ENCODE measurements at regions not wholly inside any gene's neighbourhood (a gene's known extent, or its start where the extent isn't known, plus 50 kb on each side); places are given as distances from the start of the nearest gene placed in this dataset.

GRCh38 chr5:158060212-158060611 lies 201.3 kb upstream of the CLINT1 start:
- no TSS peak for BruUV-seq (replicated peaks)
- H3K4me1 ChIP-seq (ENCODE audit: insufficient read depth, low read length) = peaks cover 34% of the 10 kb centered on the region
- no peak overlapping the region for H3K27ac ChIP-seq (ENCODE audit: low read length)
- 0 out of 2 replicates have a peak overlapping the region, but pooled peaks have one; percentile 2 for H3K4me2 ChIP-seq (ENCODE audit: low read length)
- POLR2A ChIA-PET (ENCODE audit: unreplicated experiment) = interaction anchor here (0.7 kb wide), 1 partner anchor 681 kb away, joined by 3 read pairs; no protein-coding TSS in a partner anchor
- CTCF ChIA-PET = interaction anchor here (1.0 kb wide), 1 partner anchor 15 kb away, joined by 7 read pairs; no protein-coding TSS in a partner anchor
- H3K9me3 ChIP-seq (ENCODE audit: low read length) = no peaks in the 10 kb centered on the region
- H3F3A ChIP-seq (ENCODE audit: low read length, unreplicated experiment) = no peaks in the 10 kb centered on the region
- DNase-seq = peak; percentile 68
- H4K20me1 ChIP-seq (ENCODE audit: low read length) = no peaks in the 10 kb centered on the region
- no peak overlapping the region for H2AFZ ChIP-seq (ENCODE audit: low read length)
- intact Hi-C loops (cut with micrococcal nuclease) = no loop called here
- H3K4me3 ChIP-seq (ENCODE audit: low read length) = no peak overlapping the region
- peak; percentile 69 for ATAC-seq
- no peaks in the 10 kb centered on the region for H3K9me2 ChIP-seq (replicated peaks; ENCODE audit: low read length)
- TF ChIP-seq, protein P1, sequence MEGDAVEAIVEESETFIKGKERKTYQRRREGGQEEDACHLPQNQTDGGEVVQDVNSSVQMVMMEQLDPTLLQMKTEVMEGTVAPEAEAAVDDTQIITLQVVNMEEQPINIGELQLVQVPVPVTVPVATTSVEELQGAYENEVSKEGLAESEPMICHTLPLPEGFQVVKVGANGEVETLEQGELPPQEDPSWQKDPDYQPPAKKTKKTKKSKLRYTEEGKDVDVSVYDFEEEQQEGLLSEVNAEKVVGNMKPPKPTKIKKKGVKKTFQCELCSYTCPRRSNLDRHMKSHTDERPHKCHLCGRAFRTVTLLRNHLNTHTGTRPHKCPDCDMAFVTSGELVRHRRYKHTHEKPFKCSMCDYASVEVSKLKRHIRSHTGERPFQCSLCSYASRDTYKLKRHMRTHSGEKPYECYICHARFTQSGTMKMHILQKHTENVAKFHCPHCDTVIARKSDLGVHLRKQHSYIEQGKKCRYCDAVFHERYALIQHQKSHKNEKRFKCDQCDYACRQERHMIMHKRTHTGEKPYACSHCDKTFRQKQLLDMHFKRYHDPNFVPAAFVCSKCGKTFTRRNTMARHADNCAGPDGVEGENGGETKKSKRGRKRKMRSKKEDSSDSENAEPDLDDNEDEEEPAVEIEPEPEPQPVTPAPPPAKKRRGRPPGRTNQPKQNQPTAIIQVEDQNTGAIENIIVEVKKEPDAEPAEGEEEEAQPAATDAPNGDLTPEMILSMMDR (conservative IDR thresholded peaks at IDR 0.05; ENCODE audit: low read depth, low read length) = no peak
- TF ChIP-seq EZH2phosphoT487 (IDR thresholded peaks at IDR 0.05; ENCODE audit: borderline replicate concordance, low read length) = no peak
- TF ChIP-seq EZH2 (IDR thresholded peaks at IDR 0.05; ENCODE audit: low read length, unreplicated experiment) = no peak
- H3K36me3 ChIP-seq (ENCODE audit: low read depth, low read length) = no peaks in the 10 kb centered on the region
- H3K27me3 ChIP-seq (ENCODE audit: low read length) = peaks cover 54% of the 10 kb centered on the region
- no peaks in the 10 kb centered on the region for H3K79me2 ChIP-seq (ENCODE audit: low read length)
- H3K9ac ChIP-seq (ENCODE audit: low read length) = no peak overlapping the region

DNA sequence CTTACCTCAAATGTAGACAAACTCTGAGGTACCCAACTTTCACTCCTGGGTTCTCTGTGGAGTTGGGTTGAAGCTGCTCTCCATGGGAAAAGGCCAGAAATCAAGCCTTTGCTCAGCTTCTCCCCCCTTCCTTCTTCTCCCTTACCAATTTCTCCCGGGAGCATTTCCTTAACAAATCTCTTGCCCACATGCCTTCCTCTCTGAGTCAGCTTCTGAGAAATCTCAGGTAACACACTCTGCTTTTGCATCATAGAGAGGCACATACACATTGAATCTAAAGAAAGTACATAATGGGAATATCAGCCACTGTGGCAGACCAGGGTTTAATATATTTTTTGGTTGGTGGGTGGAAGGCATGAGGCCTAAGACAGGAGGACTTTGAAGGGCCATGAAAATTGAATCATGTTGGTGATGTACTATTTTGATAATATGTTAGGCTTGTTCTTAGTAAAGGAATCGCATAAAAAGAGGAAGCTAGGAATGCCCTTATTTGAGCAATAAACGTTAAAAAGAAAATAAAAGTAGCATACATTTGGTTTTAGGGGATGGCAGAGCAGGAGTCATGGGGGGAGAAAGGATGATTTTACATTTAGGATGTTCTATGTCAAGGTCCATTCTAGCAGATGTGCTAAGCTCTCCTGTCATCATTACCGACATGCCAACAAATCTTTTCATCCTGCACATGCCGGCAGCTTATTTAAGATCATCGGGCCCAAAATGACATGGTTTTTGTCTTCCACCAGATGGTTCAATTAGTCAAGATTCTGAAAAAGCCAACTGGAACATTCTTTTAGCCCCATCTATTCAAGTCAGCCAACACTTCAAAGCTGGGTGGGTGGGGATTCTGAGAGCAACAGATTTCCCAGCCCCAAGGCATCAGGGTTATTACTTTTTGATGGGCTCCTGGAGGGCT lies 199.5 kb upstream of the CLINT1 start:
- Histone ChIP-seq H3K27me3 (ENCODE audit: low read length) (peaks cover 54% of the 10 kb centered on the region), H3F3A (ENCODE audit: low read length, unreplicated experiment) (no peaks in the 10 kb centered on the region), H3K27ac (ENCODE audit: low read length) (no peak overlapping the region), H3K4me1 (ENCODE audit: insufficient read depth, low read length) (peaks cover 48% of the 10 kb centered on the region), H3K79me2 (ENCODE audit: low read length) (no peaks in the 10 kb centered on the region), H3K4me3 (ENCODE audit: low read length) (no peak overlapping the region), H4K20me1 (ENCODE audit: low read length) (no peaks in the 10 kb centered on the region), H3K4me2 (ENCODE audit: low read length) (no peak overlapping the region), H3K9ac (ENCODE audit: low read length) (no peak overlapping the region), H3K36me3 (ENCODE audit: low read depth, low read length) (no peaks in the 10 kb centered on the region), H2AFZ (ENCODE audit: low read length) (no peak overlapping the region), H3K9me2 (replicated peaks; ENCODE audit: low read length) (no peaks in the 10 kb centered on the region), H3K9me3 (ENCODE audit: low read length) (no peaks in the 10 kb centered on the region)
- DNase-seq (peak; percentile 75), ATAC-seq (peak; percentile 26; the same call in 1 of the 2 replicates)
- ChIA-PET POLR2A (ENCODE audit: unreplicated experiment) (no interaction called here), CTCF (interaction anchor here (1.0 kb wide), 1 partner anchor 17 kb away, joined by 3 read pairs; no protein-coding TSS in a partner anchor)
- no peak for TF ChIP-seq EZH2phosphoT487 (IDR thresholded peaks at IDR 0.05; ENCODE audit: borderline replicate concordance, low read length)
- TF ChIP-seq, protein P1 (conservative IDR thresholded peaks at IDR 0.05; ENCODE audit: low read depth, low read length) = no peak
- TF ChIP-seq EZH2 (IDR thresholded peaks at IDR 0.05; ENCODE audit: low read length, unreplicated experiment) = no peak
- no TSS peak for BruUV-seq (replicated peaks)
- intact Hi-C loops (cut with micrococcal nuclease) = no loop called here

Measured in PC-3 (cell line).